ENCODE measurements at regions not wholly inside any gene's neighbourhood (a gene's known extent, or its start where the extent isn't known, plus 50 kb on each side); places are given as distances from the start of the nearest gene placed in this dataset.
A peak's percentile ranks its signal among the peaks of the same experiment; 100 is the strongest.
"Not testable (repeated sequence)": the region's sequence is repeated elsewhere in the genome, so short reads cannot be mapped to it uniquely, and the experiment has no call there.

GRCh38 chr2:131668794-131669540 is 141.3 kb downstream of the CCDC74A start:
- not testable (repeated sequence) for DNase-seq (ENCODE audit: low read depth in 4 of 4, low spot score in 3 of 4)

- not testable (repeated sequence) for DNase-seq (ENCODE audit: low read depth in 4 of 4, low spot score in 3 of 4)
Measured at GRCh38 chr2:131671841-131672470, 144.3 kb downstream of the CCDC74A start.

GRCh38 chr2:131672471-131673399 is 145.0 kb downstream of the CCDC74A start:
- peak in 1 of 4 donors; percentile 36 for DNase-seq (ENCODE audit: low read depth in 4 of 4, low spot score in 3 of 4)

- DNase-seq (ENCODE audit: low read depth in 4 of 4, low spot score in 3 of 4) = peak in 2 of 4 donors; percentile 27 to 36
Measured at GRCh38 chr2:131673400-131674173, 145.9 kb downstream of the CCDC74A start.

GRCh38 chr2:131674174-131674507 is 146.5 kb downstream of the CCDC74A start:
- no peak for DNase-seq (ENCODE audit: low read depth in 4 of 4, low spot score in 3 of 4)

- DNase-seq (ENCODE audit: low read depth in 4 of 4, low spot score in 3 of 4) = not testable (repeated sequence)
Measured at GRCh38 chr2:131681611-131682121, 154.0 kb downstream of the CCDC74A start.

GRCh38 chr2:131682122-131682944 is 154.6 kb downstream of the CCDC74A start:
- peak; percentile 47 to 80 (median 64) for DNase-seq (ENCODE audit: low read depth in 4 of 4, low spot score in 3 of 4)

GRCh38 chr2:131682945-131683330 is 155.2 kb downstream of the CCDC74A start:
- DNase-seq (ENCODE audit: low read depth in 4 of 4, low spot score in 3 of 4) = not testable (repeated sequence)

- not testable (repeated sequence) for DNase-seq (ENCODE audit: low read depth in 4 of 4, low spot score in 3 of 4)
Measured at GRCh38 chr2:131684631-131685316, 157.1 kb downstream of the CCDC74A start.

GRCh38 chr2:131686164-131686893 is 158.6 kb downstream of the CCDC74A start:
- DNase-seq (ENCODE audit: low read depth in 4 of 4, low spot score in 3 of 4) = not testable (repeated sequence)

- DNase-seq (ENCODE audit: low read depth in 4 of 4, low spot score in 3 of 4) = not testable (repeated sequence)
Measured at GRCh38 chr2:131686894-131687238, 159.2 kb downstream of the CCDC74A start.

- not testable (repeated sequence) for DNase-seq (ENCODE audit: low read depth in 4 of 4, low spot score in 3 of 4)
Measured at GRCh38 chr2:131689066-131689465, 161.4 kb downstream of the CCDC74A start.

- DNase-seq (ENCODE audit: low read depth in 4 of 4, low spot score in 3 of 4) = not testable (repeated sequence)
Measured at GRCh38 chr2:131711268-131711667, 183.6 kb downstream of the CCDC74A start.

- DNase-seq (ENCODE audit: low read depth in 4 of 4, low spot score in 3 of 4) = not testable (repeated sequence)
Measured at GRCh38 chr2:131717907-131718306, 190.2 kb downstream of the CCDC74A start.

- not testable (repeated sequence) for DNase-seq (ENCODE audit: low read depth in 4 of 4, low spot score in 3 of 4)
Measured at GRCh38 chr2:131721163-131721562, 193.5 kb downstream of the CCDC74A start.

GRCh38 chr2:131722256-131722655 is 194.6 kb downstream of the CCDC74A start:
- DNase-seq (ENCODE audit: low read depth in 4 of 4, low spot score in 3 of 4) = not testable (repeated sequence)

GRCh38 chr2:131724019-131724418 is 196.3 kb downstream of the CCDC74A start:
- DNase-seq (ENCODE audit: low read depth in 4 of 4, low spot score in 3 of 4) = no peak

- DNase-seq (ENCODE audit: low read depth in 4 of 4, low spot score in 3 of 4) = not testable (repeated sequence)
Measured at GRCh38 chr2:131728451-131728850, 200.8 kb downstream of the CCDC74A start.

Data from left renal pelvis (tissue), 4 donors.